ENCODE measurements at regions not wholly inside any gene's neighbourhood (a gene's known extent, or its start where the extent isn't known, plus 50 kb on each side); places are given as distances from the start of the nearest gene placed in this dataset.

- TF ChIP-seq CTCF (conservative IDR thresholded peaks at IDR 0.05; ENCODE audit: low read depth, low read length) (no peak), EZH2 (IDR thresholded peaks at IDR 0.05; ENCODE audit: borderline replicate concordance, low read depth, low read length, poor library complexity, severe bottlenecking) (no peak)
Observed at GRCh38 chr7:130878785-130879184, 144.8 kb upstream of the KLF14 start.

Data from A673 (cell line).